BLaER1 treated with 17β-estradiol and CSF1 and Interleukin-3, amounts not matched to agents 10 nM and 100 nM (cell line): ENCODE measurements at regions not wholly inside any gene's neighbourhood (a gene's known extent, or its start where the extent isn't known, plus 50 kb on each side); places are given as distances from the start of the nearest gene placed in this dataset.

ENCODE experiments used
- H3K27ac ChIP-seq, 11 experiments: shearing (Covaris generic); formaldehyde crosslinking; 2 replicates each; pipeline ENCODE4 v1.8.1; 2022
- H3K27me3 ChIP-seq, 11 experiments: shearing (Covaris generic); formaldehyde crosslinking; 2 replicates each; pipeline ENCODE4 v1.8.1; 2022
- H3K36me3 ChIP-seq, 11 experiments: shearing (Covaris generic); formaldehyde crosslinking; 2 replicates each; pipeline ENCODE4 v1.8.1; 2022
- H3K4me1 ChIP-seq, 10 experiments: shearing (Covaris generic); formaldehyde crosslinking; 2 replicates each; pipeline ENCODE4 v1.8.1; 2022
- H3K4me2 ChIP-seq, 11 experiments: shearing (Covaris generic); formaldehyde crosslinking; 2 replicates each; pipeline ENCODE4 v1.8.1; 2022
- H3K4me3 ChIP-seq, 10 experiments: shearing (Covaris generic); formaldehyde crosslinking; 2 replicates each; pipeline ENCODE4 v1.8.1; 2022
- H3K9ac ChIP-seq, 11 experiments: shearing (Covaris generic); formaldehyde crosslinking; 2 replicates each; pipeline ENCODE4 v1.8.1; 2022
- H3K9me3 ChIP-seq, 11 experiments: shearing (Covaris generic); formaldehyde crosslinking; replicated peaks in 1 of 11; 2 replicates each; pipeline ENCODE4 v1.8.1; 2022
- H4K20me1 ChIP-seq, 11 experiments: shearing (Covaris generic); formaldehyde crosslinking; 2 replicates each; pipeline ENCODE4 v1.8.1; 2022
- Cebpa-rat ChIP-seq, 11 experiments: shearing (Covaris generic); IDR thresholded peaks; 2 replicates each; pipeline ENCODE4 v1.8.1; 2022

DNA sequence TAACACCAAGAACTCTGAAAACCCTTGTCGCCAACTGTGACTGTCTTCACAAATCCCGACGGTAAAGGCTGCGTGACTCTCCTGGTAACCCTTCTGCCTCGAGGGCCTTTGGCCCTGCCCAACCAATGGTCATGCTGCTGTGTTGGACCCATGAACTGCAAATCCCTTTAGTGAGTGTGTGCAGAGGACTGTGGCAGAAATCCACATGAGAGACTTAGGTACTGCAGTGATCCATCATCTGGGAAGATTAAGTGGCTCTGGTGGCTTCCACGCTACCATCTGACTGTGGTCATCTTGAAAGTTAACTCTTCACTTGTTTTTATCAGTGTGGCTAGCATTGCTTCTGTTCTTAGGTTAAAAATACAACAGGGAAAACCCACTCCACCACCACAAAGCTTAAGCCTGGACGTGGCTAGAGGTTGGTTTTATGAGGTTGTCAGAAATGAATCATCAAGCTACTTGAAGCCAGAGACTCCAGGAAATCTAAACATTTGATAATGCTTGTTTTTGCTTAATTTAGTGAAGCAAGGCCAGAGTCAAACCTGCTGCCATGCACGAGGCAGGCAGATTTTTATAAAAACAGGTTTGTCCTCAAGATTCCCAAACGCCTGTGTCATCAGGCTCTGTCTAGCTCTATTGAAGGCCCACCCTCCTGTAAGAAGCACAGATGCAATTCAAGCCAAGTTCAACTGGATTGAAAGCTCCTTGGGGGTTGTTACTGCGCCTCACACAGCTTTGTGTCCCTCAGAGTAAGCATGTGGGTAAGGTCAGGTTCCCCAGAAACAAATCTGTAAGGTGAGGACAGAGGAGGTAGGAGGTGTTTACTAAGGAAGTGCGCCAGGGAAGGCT, 52.7 kb upstream of the ERCC6L2 start:
- no peak overlapping the region; a peak in 1 of 22 replicates for H3K9ac ChIP-seq
- TF ChIP-seq Cebpa-rat (IDR thresholded peaks at IDR 0.05), result no peak

DNA sequence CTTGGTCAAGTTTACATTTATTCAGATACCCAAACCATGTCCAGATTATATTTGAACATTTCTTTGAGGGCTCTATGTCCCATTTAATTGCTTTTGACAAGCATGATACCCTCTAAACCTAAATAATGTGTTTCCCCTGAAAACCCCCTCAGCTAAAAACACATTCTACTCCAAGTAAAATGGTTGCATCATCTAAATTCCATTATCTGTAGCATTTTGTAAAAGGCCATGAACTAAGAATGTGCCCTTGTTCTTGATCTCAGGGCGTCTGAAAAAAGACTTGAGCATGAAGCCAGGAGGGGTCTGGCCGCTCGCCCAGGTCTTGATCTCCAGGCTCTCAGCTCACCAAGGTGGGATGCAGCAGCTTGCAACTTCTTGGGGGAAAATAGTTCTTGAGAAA, 53.5 kb upstream of the ERCC6L2 start:
- TF ChIP-seq Cebpa-rat (IDR thresholded peaks at IDR 0.05), result no peak
- Histone ChIP-seq H4K20me1 (no peaks in the 10 kb centered on the region), H3K36me3 (peaks cover 0 to 6% (median 0%) of the 10 kb centered on the region in 11 experiments; a peak in 1 of 22 replicates), H3K4me1 (peaks cover 20 to 41% (median 35%) of the 10 kb centered on the region in 10 experiments), H3K4me3 (no peak overlapping the region), H3K27ac (no peak overlapping the region), H3K9ac (no peak overlapping the region), H3K27me3 (no peaks in the 10 kb centered on the region), H3K9me3 (no peaks in the 10 kb centered on the region), H3K4me2 (peak overlapping the region in 6 of 11 experiments; percentile 23 to 68 (median 59); a peak in 10 of 22 replicates)

More for the DNA sequence above, 52.7 kb upstream of the ERCC6L2 start:
- H3K27me3 ChIP-seq, result no peaks in the 10 kb centered on the region
- H3K9me3 ChIP-seq, result no peaks in the 10 kb centered on the region
- peak overlapping the region; percentile 23 to 68 (median 43) for H3K4me2 ChIP-seq
- H4K20me1 ChIP-seq, result no peaks in the 10 kb centered on the region
- H3K4me3 ChIP-seq, result no peak overlapping the region
- H3K27ac ChIP-seq, result peak overlapping the region in 2 of 11 experiments; percentile 12 to 29; a peak in 2 of 22 replicates
- H3K36me3 ChIP-seq, result peaks cover 0 to 6% (median 0%) of the 10 kb centered on the region in 11 experiments; a peak in 1 of 22 replicates
- peaks cover 20 to 42% (median 35%) of the 10 kb centered on the region in 10 experiments for H3K4me1 ChIP-seq

DNA sequence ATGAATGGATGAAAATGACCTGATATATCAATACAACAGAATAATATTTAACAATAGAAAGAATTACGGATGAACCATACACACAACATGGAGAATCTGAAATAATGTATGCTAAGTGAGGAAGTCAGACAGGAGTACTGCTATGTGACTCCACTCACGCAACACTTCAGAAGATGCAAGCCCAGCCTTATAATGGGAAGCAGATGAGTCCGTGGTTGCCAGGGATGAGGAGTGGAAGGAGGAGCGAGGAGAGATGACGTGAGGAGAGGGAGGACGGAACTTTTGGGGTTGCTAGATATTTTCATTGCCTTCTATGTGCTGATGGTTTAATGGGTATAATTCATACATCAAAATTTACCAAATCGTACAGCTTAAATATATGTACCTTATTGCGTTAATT, 55.4 kb upstream of the ERCC6L2 start:
- no peak overlapping the region for H3K9ac ChIP-seq
- no peaks in the 10 kb centered on the region for H4K20me1 ChIP-seq
- no peaks in the 10 kb centered on the region; a peak in 1 of 22 replicates for H3K9me3 ChIP-seq
- no peaks in the 10 kb centered on the region for H3K27me3 ChIP-seq
- TF ChIP-seq Cebpa-rat (IDR thresholded peaks at IDR 0.05), result no peak
- H3K4me2 ChIP-seq, result no peak overlapping the region
- H3K4me3 ChIP-seq, result no peak overlapping the region
- peaks cover 14 to 23% (median 18%) of the 10 kb centered on the region in 10 experiments for H3K4me1 ChIP-seq
- peaks cover 0 to 6% (median 0%) of the 10 kb centered on the region in 11 experiments; a peak in 1 of 22 replicates for H3K36me3 ChIP-seq
- H3K27ac ChIP-seq, result no peak overlapping the region

DNA sequence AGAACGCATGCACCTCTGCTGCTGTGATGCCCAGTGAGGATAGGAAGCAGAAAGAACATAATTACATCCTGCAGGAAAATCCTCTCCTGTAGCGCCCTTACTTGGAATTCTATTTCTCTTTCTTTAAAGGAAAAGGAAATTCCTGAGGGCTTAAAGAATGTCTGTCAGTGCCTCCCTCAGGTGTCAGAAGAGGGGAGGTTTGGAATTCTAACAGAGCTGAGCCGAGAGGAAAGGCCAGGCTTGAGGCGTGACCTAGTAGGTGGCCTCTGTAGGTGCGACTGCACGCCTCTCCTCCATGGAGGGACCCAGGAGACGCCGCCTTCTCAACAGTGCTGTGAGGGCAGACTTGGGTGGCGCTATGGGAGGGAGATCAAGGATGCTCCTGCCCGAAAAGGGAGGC, 55.9 kb upstream of the ERCC6L2 start:
- Histone ChIP-seq H3K9me3 (no peaks in the 10 kb centered on the region; a peak in 1 of 22 replicates), H3K4me2 (no peak overlapping the region), H3K4me1 (peaks cover 12 to 23% (median 14%) of the 10 kb centered on the region in 10 experiments; a peak in 19 of 20 replicates), H3K9ac (no peak overlapping the region), H3K27ac (no peak overlapping the region), H3K27me3 (no peaks in the 10 kb centered on the region), H3K4me3 (no peak overlapping the region), H3K36me3 (peaks cover 0 to 6% (median 0%) of the 10 kb centered on the region in 11 experiments; a peak in 1 of 22 replicates), H4K20me1 (no peaks in the 10 kb centered on the region)
- no peak for TF ChIP-seq Cebpa-rat (IDR thresholded peaks at IDR 0.05)

DNA sequence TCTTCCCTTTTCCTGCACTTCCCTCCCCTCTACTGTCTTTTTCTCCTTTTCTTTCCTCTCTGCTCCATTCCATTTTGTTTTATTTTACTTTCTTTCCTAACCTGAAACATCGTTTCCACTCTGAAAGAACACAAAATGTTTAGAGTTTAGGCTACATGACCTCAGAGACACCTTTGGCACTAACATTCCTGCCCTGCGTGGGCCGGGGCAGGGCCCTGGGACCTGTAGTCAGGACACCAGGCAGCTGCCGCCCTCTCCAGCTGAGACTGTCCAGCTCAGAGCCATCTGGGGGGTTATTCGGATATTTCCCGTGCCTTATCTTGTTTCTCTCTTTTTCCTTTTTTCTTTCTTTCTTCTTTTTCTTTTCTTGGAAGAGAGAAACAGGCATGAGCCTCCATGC, 58.3 kb upstream of the ERCC6L2 start:
- H4K20me1 ChIP-seq, result no peaks in the 10 kb centered on the region
- H3K36me3 ChIP-seq, result peaks cover 0 to 13% (median 0%) of the 10 kb centered on the region in 11 experiments; a peak in 4 of 22 replicates
- no peaks in the 10 kb centered on the region for H3K27me3 ChIP-seq
- no peak for TF ChIP-seq Cebpa-rat (IDR thresholded peaks at IDR 0.05)
- no peak overlapping the region for H3K4me2 ChIP-seq
- no peak overlapping the region for H3K9ac ChIP-seq
- H3K4me1 ChIP-seq, result peaks cover 0 to 9% (median under 1%) of the 10 kb centered on the region in 10 experiments; a peak in 8 of 20 replicates
- no peaks in the 10 kb centered on the region; a peak in 1 of 22 replicates for H3K9me3 ChIP-seq
- H3K4me3 ChIP-seq, result no peak overlapping the region
- no peak overlapping the region for H3K27ac ChIP-seq

DNA sequence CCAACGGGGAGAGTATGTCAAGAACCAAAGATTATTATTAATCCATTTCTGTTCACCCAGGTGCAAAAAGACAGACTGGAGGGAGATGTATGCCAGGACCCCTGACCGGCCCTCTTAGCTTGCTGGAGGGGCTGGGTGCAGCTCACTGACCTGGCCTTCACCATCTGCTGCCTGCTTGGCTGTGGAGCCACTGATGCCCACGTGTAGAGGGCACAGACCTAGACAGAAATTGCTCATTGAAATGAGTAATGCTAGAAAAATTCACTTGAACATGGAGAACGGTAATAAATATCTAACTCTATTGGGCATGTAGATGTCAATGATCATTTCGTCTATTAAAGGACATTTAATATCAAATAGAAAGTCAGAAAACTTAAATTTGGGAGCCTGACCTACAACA, 58.8 kb upstream of the ERCC6L2 start:
- no peak overlapping the region for H3K4me3 ChIP-seq
- no peak overlapping the region for H3K9ac ChIP-seq
- H4K20me1 ChIP-seq, result no peaks in the 10 kb centered on the region
- peaks cover 0 to 7% (median 0%) of the 10 kb centered on the region in 10 experiments; a peak in 2 of 20 replicates for H3K4me1 ChIP-seq
- H3K27ac ChIP-seq, result no peak overlapping the region
- no peaks in the 10 kb centered on the region; a peak in 1 of 22 replicates for H3K9me3 ChIP-seq
- no peaks in the 10 kb centered on the region for H3K27me3 ChIP-seq
- H3K36me3 ChIP-seq, result peaks cover 0 to 13% (median 0%) of the 10 kb centered on the region in 11 experiments; a peak in 4 of 22 replicates
- no peak overlapping the region for H3K4me2 ChIP-seq
- no peak for TF ChIP-seq Cebpa-rat (IDR thresholded peaks at IDR 0.05)

DNA sequence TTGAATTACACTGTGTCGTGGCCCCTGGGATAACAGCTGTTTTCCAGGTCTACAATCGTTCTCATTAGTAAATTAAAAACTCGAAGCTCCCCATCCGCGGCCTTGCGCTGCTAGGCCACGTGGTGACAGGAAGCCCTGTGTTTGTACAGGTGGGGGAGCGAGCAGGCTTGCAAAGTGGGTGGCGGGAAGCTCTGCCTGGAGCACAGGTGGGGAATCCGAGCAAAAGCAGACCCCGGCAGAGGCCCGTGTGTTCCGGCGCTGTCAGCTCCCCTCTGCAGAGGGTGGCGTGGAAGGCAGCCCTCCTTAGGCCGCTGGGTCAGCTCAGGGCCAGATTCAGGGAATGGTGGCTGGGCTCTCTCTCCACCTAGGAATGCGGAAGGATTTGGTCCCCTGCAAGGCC, 59.5 kb upstream of the ERCC6L2 start:
- Histone ChIP-seq H4K20me1 (no peaks in the 10 kb centered on the region), H3K36me3 (peaks cover 0 to 14% (median 0%) of the 10 kb centered on the region in 11 experiments; a peak in 4 of 22 replicates), H3K4me2 (no peak overlapping the region), H3K4me3 (no peak overlapping the region), H3K27ac (no peak overlapping the region), H3K4me1 (peaks cover 0 to 7% (median 0%) of the 10 kb centered on the region in 10 experiments; a peak in 2 of 20 replicates), H3K9ac (no peak overlapping the region), H3K27me3 (no peaks in the 10 kb centered on the region), H3K9me3 (no peaks in the 10 kb centered on the region; a peak in 1 of 22 replicates)
- TF ChIP-seq Cebpa-rat (IDR thresholded peaks at IDR 0.05), result no peak

DNA sequence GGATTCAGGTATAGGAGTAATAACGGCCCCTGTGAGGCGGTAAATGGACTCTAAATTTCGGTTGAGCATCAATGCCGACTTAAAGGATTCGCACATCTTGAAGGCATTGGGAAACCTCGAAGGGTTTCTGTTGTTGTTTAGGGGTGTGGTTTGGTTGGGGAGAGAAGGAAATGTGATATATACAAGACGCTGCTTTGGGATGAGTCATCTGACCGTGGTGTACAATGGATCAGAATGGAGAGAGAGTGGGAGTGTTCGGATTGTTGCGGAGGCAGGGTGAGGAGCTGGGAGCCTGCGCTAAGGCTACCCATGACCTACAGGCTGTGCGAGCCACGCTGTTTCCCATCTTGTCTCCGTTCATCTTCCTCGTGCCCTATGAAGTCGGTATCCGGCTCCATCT, 60.4 kb upstream of the ERCC6L2 start:
- no peak overlapping the region for H3K27ac ChIP-seq
- H3K4me2 ChIP-seq, result peak overlapping the region in 3 of 11 experiments; percentile 17 to 24 (median 19); a peak in 3 of 22 replicates
- peaks cover 0 to 14% (median 0%) of the 10 kb centered on the region in 11 experiments; a peak in 4 of 22 replicates for H3K36me3 ChIP-seq
- no peak for TF ChIP-seq Cebpa-rat (IDR thresholded peaks at IDR 0.05)
- no peaks in the 10 kb centered on the region for H3K27me3 ChIP-seq
- H4K20me1 ChIP-seq, result no peaks in the 10 kb centered on the region
- H3K9ac ChIP-seq, result no peak overlapping the region
- H3K4me3 ChIP-seq, result no peak overlapping the region
- no peaks in the 10 kb centered on the region; a peak in 1 of 22 replicates for H3K9me3 ChIP-seq
- peaks cover 0 to 7% (median 0%) of the 10 kb centered on the region in 10 experiments; a peak in 2 of 20 replicates for H3K4me1 ChIP-seq

DNA sequence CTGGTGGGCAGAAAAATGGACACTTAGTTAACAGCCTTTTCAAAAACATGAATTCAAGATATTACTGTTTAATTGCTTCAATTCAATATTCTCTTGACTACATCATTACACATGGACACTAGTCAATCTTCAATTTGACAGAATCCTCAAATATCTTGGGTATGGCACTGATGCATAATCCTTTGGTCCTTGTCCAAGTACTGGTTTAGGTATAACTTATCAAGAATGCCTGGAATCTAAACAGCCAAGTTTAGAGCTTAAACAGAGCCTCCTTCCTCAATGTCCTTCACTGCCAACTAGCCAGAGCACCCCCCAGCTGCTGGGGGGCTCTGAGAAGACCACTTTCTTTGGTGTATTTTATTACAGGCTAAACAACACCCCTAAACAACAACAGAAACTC, 61.6 kb upstream of the ERCC6L2 start:
- Histone ChIP-seq H3K9me3 (no peaks in the 10 kb centered on the region; a peak in 1 of 22 replicates), H3K4me1 (peaks cover 0 to 7% (median 0%) of the 10 kb centered on the region in 10 experiments; a peak in 2 of 20 replicates), H3K4me3 (no peak overlapping the region), H3K9ac (no peak overlapping the region), H3K27ac (no peak overlapping the region), H4K20me1 (no peaks in the 10 kb centered on the region), H3K36me3 (peaks cover 0 to 14% (median 0%) of the 10 kb centered on the region in 11 experiments; a peak in 4 of 22 replicates), H3K4me2 (no peak overlapping the region), H3K27me3 (no peaks in the 10 kb centered on the region)
- no peak for TF ChIP-seq Cebpa-rat (IDR thresholded peaks at IDR 0.05)
